ENCODE measurements at regions not wholly inside any gene's neighbourhood (a gene's known extent, or its start where the extent isn't known, plus 50 kb on each side); places are given as distances from the start of the nearest gene placed in this dataset.

- TF ChIP-seq CTCF (IDR thresholded peaks at IDR 0.05) (no peak), POLR2A (IDR thresholded peaks at IDR 0.05) (no peak), POLR2AphosphoS5 (IDR thresholded peaks at IDR 0.05) (no peak)
Observed at GRCh38 chrX:121254336-121254735, 206.9 kb downstream of the GLUD2 start.
